NT2/D1 (cell line): ENCODE measurements at regions not wholly inside any gene's neighbourhood (a gene's known extent, or its start where the extent isn't known, plus 50 kb on each side); places are given as distances from the start of the nearest gene placed in this dataset.
"Not testable (repeated sequence)": the region's sequence is repeated elsewhere in the genome, so short reads cannot be mapped to it uniquely, and the experiment has no call there.

Experiments
- DNase-seq: peaks from one replicate; pipeline ENCODE4 v3.0.0-alpha.2; 2011; ENCODE audit warnings: low read depth, low spot score
- H3K27me3 ChIP-seq: 2 replicates; pipeline ENCODE4 v1.6.0; 2011; ENCODE audit warnings: mild to moderate bottlenecking; ENCODE audit not compliant: insufficient read length, insufficient read depth
- H3K36me3 ChIP-seq: 2 replicates; pipeline ENCODE4 v1.6.1; 2011; ENCODE audit warnings: mild to moderate bottlenecking, low read length, mixed read lengths; ENCODE audit not compliant: insufficient read depth, insufficient read length
- H3K4me1 ChIP-seq: 2 replicates; pipeline ENCODE4 v1.5.1; 2011; ENCODE audit not compliant: insufficient read depth, insufficient read length
- H3K4me3 ChIP-seq: 2 replicates; pipeline ENCODE4 v1.5.1; 2011; ENCODE audit warnings: low read depth; ENCODE audit not compliant: insufficient read length
- H3K9ac ChIP-seq: 2 replicates; pipeline ENCODE4 v1.6.0; 2011; ENCODE audit warnings: low read depth; ENCODE audit not compliant: insufficient read length
- H3K9me3 ChIP-seq: 2 replicates; pipeline ENCODE4 v1.5.1; 2011; ENCODE audit warnings: mild to moderate bottlenecking, low read length; ENCODE audit not compliant: insufficient read depth
- SUZ12 ChIP-seq: IDR thresholded peaks from 2 replicates; pipeline ENCODE4 v1.6.1; 2011; ENCODE audit not compliant: insufficient read length, insufficient read depth; ENCODE audit errors: extremely low read depth
- YY1 ChIP-seq: IDR thresholded peaks from 2 replicates; pipeline ENCODE4 v1.6.1; 2011; ENCODE audit not compliant: insufficient read length, insufficient read depth
- ZNF274 ChIP-seq: IDR thresholded peaks from 2 replicates; pipeline ENCODE4 v1.6.1; 2011; ENCODE audit warnings: mild to moderate bottlenecking, low read depth, low read length

DNA sequence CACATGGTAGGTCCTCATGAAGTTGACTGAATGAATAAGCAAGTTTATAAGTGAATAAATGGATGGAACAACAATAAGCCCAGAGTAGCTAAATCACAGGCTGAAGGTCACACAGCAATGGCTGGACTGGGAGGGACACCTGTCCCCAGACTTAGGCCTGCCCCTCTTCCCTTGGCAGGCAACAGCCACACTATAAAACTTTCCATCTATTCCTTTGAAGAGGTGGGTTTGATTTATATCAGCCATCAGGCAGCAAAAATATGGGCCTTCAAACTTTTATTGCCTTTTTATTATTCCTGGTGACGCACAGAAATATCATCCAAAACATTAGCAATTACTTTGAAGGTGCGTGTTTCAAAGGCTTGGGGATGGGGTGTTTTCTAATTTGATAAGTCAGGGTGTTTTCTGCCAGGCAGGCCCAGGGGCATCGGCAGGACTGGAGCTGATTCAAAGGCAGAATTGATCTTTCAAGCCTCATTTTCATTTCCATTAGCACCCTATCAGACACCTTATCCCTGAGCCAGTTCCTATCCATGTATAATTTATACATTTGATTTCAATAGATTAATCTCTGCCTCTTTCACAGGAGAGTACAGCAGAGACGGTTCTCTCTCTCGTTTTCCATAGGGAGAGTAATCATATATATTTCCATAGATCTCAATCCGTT lies 67.2 kb upstream of the LYRM9 start:
- no peak for TF ChIP-seq ZNF274
- TF ChIP-seq SUZ12, result no peak
- TF ChIP-seq YY1, result no peak
- no peak for DNase-seq
- Histone ChIP-seq H3K27me3 (no peaks in the 10 kb centered on the region), H3K4me3 (no peak overlapping the region), H3K36me3 (no peaks in the 10 kb centered on the region), H3K9me3 (no peaks in the 10 kb centered on the region), H3K4me1 (peaks cover 7% of the 10 kb centered on the region), H3K9ac (no peak overlapping the region)

DNA sequence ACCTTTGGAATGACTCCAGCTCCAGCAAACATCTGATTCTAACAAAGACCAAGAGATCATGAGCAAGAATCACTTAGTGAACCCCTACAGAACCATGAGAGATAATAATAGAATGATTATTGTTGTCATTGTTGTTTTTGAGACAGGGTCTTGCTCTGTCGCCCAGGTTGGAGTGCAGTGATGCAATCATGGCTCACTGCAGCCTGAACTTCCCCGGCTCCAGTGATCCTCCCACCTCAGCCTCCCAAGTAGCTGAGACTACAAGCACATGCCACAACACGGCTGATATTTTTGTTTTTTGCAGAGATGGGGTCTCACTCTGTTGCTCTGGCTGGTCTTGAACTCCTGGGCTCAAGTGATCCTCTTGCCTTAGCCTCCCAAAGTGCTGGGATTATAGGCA lies 69.4 kb upstream of the LYRM9 start:
- not testable (repeated sequence) for H3K9me3 ChIP-seq, H3K27me3 ChIP-seq, H3K36me3 ChIP-seq, H3K9ac ChIP-seq, DNase-seq, H3K4me1 ChIP-seq, H3K4me3 ChIP-seq

DNA sequence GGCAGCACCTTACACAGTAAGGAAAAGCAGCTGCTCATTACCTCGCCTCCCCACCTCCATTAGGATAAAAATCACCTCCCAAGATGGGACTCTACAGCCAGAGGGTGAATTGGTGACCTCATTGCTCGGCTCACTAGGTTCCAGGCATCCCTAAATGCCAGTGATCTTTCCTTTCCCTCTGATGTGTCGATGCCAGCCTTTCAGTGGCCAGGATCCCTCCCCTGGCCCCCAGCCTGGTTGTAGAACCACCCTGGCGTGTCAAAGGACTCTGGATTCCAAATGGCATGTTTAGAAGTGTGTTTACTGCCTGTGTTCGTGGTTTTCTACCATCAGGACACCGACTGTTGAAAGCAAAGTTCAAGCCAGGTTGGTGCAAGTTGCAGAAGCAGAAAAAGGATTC lies 72.1 kb upstream of the LYRM9 start:
- Histone ChIP-seq H3K4me3 (no peak overlapping the region), H3K27me3 (no peaks in the 10 kb centered on the region), H3K9ac (no peak overlapping the region), H3K4me1 (no peaks in the 10 kb centered on the region), H3K36me3 (no peaks in the 10 kb centered on the region), H3K9me3 (no peaks in the 10 kb centered on the region)
- no peak for DNase-seq
- TF ChIP-seq YY1 (no peak), ZNF274 (no peak), SUZ12 (no peak)

DNA sequence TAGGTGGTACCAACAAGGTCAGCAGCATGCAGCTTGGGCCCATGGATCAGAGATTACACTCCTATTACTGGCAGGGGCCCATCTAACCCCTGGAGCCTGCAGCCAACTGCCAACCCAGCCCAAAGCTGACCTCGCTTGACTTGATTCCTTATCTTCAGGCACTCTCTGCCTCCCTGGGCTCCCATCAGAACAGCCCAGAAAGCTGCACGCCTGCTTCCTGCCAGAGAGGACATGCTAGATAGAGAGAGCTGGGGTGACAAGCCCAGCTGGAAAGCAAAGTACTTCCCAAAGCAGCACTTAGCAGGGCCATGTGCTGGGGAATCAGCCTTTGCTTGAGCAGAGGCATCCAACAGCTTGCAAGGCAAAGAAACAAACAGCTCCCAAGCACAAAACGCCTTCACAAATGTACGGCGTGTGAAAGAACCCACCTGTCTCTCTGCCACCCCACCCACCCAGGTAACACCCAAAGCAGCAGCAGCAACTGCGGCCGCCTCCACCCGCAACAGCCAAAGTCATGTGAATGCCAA lies 74.2 kb upstream of the NLK start:
- H3K27me3 ChIP-seq, result no peaks in the 10 kb centered on the region
- H3K36me3 ChIP-seq, result no peaks in the 10 kb centered on the region
- H3K4me3 ChIP-seq, result no peak overlapping the region
- no peaks in the 10 kb centered on the region for H3K4me1 ChIP-seq
- DNase-seq, result no peak
- no peak overlapping the region for H3K9ac ChIP-seq
- no peaks in the 10 kb centered on the region for H3K9me3 ChIP-seq
- TF ChIP-seq ZNF274 (no peak), SUZ12 (no peak), YY1 (no peak)

DNA sequence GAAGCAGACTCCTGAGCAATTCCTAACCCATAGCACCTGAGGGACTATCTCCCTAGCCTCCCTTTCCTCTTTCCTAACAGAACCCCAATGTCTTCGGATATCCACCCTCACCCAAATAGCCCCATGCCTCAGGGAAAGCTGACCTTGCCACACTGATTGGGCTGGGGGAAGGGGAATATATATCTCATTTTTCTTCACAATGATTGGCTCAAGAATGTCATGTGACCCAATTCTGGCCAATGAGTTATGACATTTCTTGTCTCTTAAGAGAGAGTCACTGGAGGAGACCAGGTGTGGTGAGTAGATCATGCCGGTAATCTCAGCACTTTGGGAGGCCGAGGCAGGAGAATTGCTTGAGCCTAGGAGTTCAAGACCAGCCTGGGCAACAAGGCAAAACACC lies 71.9 kb upstream of the NLK start:
- TF ChIP-seq YY1 (no peak), ZNF274 (no peak), SUZ12 (no peak)
- Histone ChIP-seq H3K9me3 (no peaks in the 10 kb centered on the region), H3K36me3 (no peaks in the 10 kb centered on the region), H3K9ac (no peak overlapping the region), H3K4me1 (no peaks in the 10 kb centered on the region), H3K27me3 (no peaks in the 10 kb centered on the region), H3K4me3 (no peak overlapping the region)
- DNase-seq, result no peak

DNA sequence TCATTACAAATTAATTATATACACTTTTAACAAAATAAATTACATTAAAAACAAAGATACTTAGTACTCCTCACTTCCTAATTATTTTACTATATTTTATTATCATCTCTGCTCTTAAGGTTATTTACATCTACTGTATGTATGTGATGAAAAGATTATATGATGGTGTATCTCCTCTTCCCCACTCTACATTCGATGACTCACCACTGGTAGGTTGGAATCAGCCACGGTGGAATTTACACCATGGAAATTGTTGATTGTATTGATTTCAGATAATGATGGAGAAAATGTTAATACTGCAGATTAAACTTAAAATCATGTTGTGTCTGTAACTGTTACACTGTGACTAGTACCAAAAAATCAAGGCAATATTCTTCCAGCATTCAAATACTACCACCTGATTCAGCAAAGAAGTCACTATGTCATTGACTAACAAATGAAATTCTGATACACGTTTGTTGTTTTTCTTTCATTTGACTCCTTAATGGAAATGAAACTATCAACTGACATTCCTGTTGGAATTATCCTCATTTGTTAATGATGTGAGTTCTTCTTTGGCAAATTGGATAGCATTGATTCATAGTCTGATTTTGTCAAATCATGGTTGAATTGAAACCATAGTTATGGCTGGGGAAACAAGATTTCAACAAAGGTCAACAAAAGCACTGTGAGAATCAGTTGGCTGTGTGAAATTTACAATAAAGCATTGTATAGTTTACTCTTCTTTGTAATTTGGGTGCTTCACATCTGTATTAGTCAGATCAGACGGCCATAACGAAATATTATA lies 69.0 kb upstream of the NLK start:
- Histone ChIP-seq H3K36me3 (no peaks in the 10 kb centered on the region), H3K4me1 (no peaks in the 10 kb centered on the region), H3K9me3 (no peaks in the 10 kb centered on the region), H3K27me3 (no peaks in the 10 kb centered on the region), H3K4me3 (no peak overlapping the region), H3K9ac (no peak overlapping the region)
- TF ChIP-seq ZNF274 (no peak), YY1 (no peak), SUZ12 (no peak)
- DNase-seq, result no peak

DNA sequence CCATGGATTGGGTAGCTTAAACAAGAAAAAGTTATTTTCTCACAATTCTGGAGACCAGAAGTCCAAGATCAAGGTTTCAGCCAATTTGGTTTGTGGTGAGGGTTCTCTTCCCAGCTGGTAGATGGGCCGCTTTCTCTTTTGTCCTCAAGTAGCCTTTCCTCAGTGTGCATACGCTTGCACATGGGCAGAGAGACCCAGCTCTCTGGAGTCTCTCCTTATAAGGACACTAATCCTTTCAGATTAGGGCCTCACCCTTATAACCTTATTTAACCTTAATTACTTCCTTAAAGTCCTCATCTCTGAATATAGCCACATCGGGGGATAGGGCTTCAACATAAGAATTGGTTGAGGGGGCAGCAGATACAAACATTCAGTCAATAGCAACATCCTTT lies 68.4 kb upstream of the NLK start:
- no peaks in the 10 kb centered on the region for H3K27me3 ChIP-seq
- TF ChIP-seq ZNF274 (no peak), YY1 (no peak), SUZ12 (no peak)

More for the DNA sequence above, 68.4 kb upstream of the NLK start:
- Histone ChIP-seq H3K4me3 (no peak overlapping the region), H3K4me1 (no peaks in the 10 kb centered on the region), H3K36me3 (no peaks in the 10 kb centered on the region), H3K9ac (no peak overlapping the region), H3K9me3 (no peaks in the 10 kb centered on the region)
- no peak for DNase-seq
